A549 (cell line): ENCODE measurements at regions not wholly inside any gene's neighbourhood (a gene's known extent, or its start where the extent isn't known, plus 50 kb on each side); places are given as distances from the start of the nearest gene placed in this dataset.

Source experiments
- ATAC-seq, 2 experiments: fragments of 200-7000 bp in 1 of 2; fragments of >200 bp in 1 of 2; cut with Nextera tagmentation in 1 of 2; cut with Tn5 transposase in 1 of 2; 3 replicates each; pipeline versions ENCODE4 v1.8.0 to v1.9.1; 2018 to 2020; ENCODE audit warnings: mild to moderate bottlenecking in 1 of 2, moderate library complexity in 1 of 2
- CTCF ChIA-PET: fragments of 300-600 bp; sonication (Branson Sonifier 250); formaldehyde crosslinking; extraction: SDS; loops from one replicate; lab custom pipeline; 2021; ENCODE audit warnings: antibody characterized with exemption, inconsistent platforms; lab: Yijun Ruan, JAX
- POLR2A ChIA-PET: fragments of 350-600 bp; formaldehyde crosslinking; extraction: SDS; loops from one replicate; lab custom pipeline; 2021; ENCODE audit warnings: antibody characterized with exemption, inconsistent platforms; lab: Yijun Ruan, JAX
- DNase-seq, 2 experiments: peaks; one replicate each; pipeline versions ENCODE4 v3.0.0 to v3.0.0-alpha.2; 2011 to 2016; ENCODE audit warnings: low read depth in 1 of 2, low spot score in 1 of 2
- FAIRE-seq: peaks from 2 replicates; lab custom pipeline; 2011; peaks lifted over from hg19 to GRCh38; lab: Jason Lieb, UNC
- H3K27ac ChIP-seq, 2 experiments: fragments of >200 bp; sonication (Bioruptor Twin); formaldehyde crosslinking; 3 replicates each; pipeline ENCODE4 v1.5.1; 2016 to 2017
- H3K4me1 ChIP-seq: fragments of >200 bp; sonication (Bioruptor Twin); formaldehyde crosslinking; 3 replicates; pipeline ENCODE4 v1.6.1; 2016
- H3K4me2 ChIP-seq: fragments of >200 bp; sonication (Bioruptor Twin); formaldehyde crosslinking; 3 replicates; pipeline ENCODE4 v1.6.1; 2016
- H3K4me3 ChIP-seq: fragments of >200 bp; sonication (Bioruptor Twin); formaldehyde crosslinking; 3 replicates; pipeline ENCODE4 v1.5.1; 2016
- H3K9me3 ChIP-seq: fragments of >200 bp; sonication (Bioruptor Twin); formaldehyde crosslinking; 3 replicates; pipeline ENCODE4 v1.6.1; 2016
- CBX2 ChIP-seq: fragments of 200-600 bp; sonication (generic); IDR thresholded peaks from 2 replicates; pipeline ENCODE4 v1.6.1; 2016; ENCODE audit warnings: low read depth, mild to moderate bottlenecking, borderline replicate concordance
- CHD4 ChIP-seq: fragments of 200-600 bp; sonication (generic); IDR thresholded peaks from 2 replicates; pipeline ENCODE4 v1.6.1; 2016; ENCODE audit warnings: antibody characterized with exemption, mild to moderate bottlenecking, borderline replicate concordance
- EHF ChIP-seq: fragments of 250-450 bp; sonication (Bioruptor Pico); IDR thresholded peaks from 2 replicates; pipeline ENCODE4 v1.5.0; 2020; ENCODE audit warnings: mild to moderate bottlenecking
- EHMT2 ChIP-seq: fragments of 200-600 bp; sonication (generic); IDR thresholded peaks from 2 replicates; pipeline ENCODE4 v1.6.1; 2016; ENCODE audit warnings: antibody characterized with exemption, low read depth, mild to moderate bottlenecking, moderate library complexity
- FOXS1 ChIP-seq: fragments of 250-450 bp; sonication (Bioruptor Pico); IDR thresholded peaks from 2 replicates; pipeline ENCODE4 v1.5.0; 2020; ENCODE audit warnings: mild to moderate bottlenecking, moderate library complexity
- GATA3 ChIP-seq: IDR thresholded peaks from 2 replicates; pipeline ENCODE4 v1.6.1; 2012; ENCODE audit warnings: borderline replicate concordance
- JUN ChIP-seq, 2 experiments: fragments of >200 bp; sonication (Bioruptor Twin); formaldehyde crosslinking; IDR thresholded peaks; 2 replicates in 1 of 2; 3 replicates in 1 of 2; pipeline ENCODE4 v1.6.1; 2016 to 2017
- KDM1A ChIP-seq: fragments of 200-600 bp; sonication (generic); IDR thresholded peaks from 2 replicates; pipeline ENCODE4 v1.6.1; 2016; ENCODE audit warnings: low read depth, mild to moderate bottlenecking
- KDM5A ChIP-seq: fragments of 200-600 bp; sonication (generic); IDR thresholded peaks from 2 replicates; pipeline ENCODE4 v1.6.1; 2016; ENCODE audit warnings: antibody characterized with exemption, mild to moderate bottlenecking
- MAZ ChIP-seq: fragments of 150-350 bp; IDR thresholded peaks from 2 replicates; pipeline ENCODE4 v1.6.1; 2014; ENCODE audit warnings: antibody characterized with exemption, low read depth, low read length, borderline replicate concordance
- MYC ChIP-seq: IDR thresholded peaks from 2 replicates; pipeline ENCODE4 v1.6.1; 2012; ENCODE audit warnings: mild to moderate bottlenecking, inconsistent platforms, low read length, improper control_type of control experiment, borderline replicate concordance
- NPAS2 ChIP-seq: fragments of 250-450 bp; sonication (Bioruptor Pico); IDR thresholded peaks from 2 replicates; pipeline ENCODE4 v1.8.0; 2022; ENCODE audit warnings: mild to moderate bottlenecking, moderate library complexity, borderline replicate concordance
- PHF8 ChIP-seq: fragments of 200-600 bp; sonication (generic); IDR thresholded peaks from 2 replicates; pipeline ENCODE4 v1.6.1; 2016; ENCODE audit warnings: low read depth, mild to moderate bottlenecking, antibody characterized with exemption, moderate library complexity, borderline replicate concordance
- POLR2AphosphoS2 ChIP-seq: conservative IDR thresholded peaks from 2 replicates; pipeline ENCODE4 v1.6.1; 2012; ENCODE audit warnings: low read length, improper control_type of control experiment, inconsistent platforms
- RCOR1 ChIP-seq: fragments of 150-350 bp; IDR thresholded peaks from 2 replicates; pipeline ENCODE4 v1.6.1; 2014; ENCODE audit warnings: antibody characterized with exemption, low read length, low read depth
- RNF2 ChIP-seq: fragments of 200-600 bp; sonication (generic); IDR thresholded peaks from 2 replicates; pipeline ENCODE4 v1.6.1; 2016; ENCODE audit warnings: low read depth, mild to moderate bottlenecking, antibody characterized with exemption, moderate library complexity, borderline replicate concordance
- SMC3 ChIP-seq: fragments of >200 bp; sonication (Bioruptor Twin); formaldehyde crosslinking; IDR thresholded peaks from 3 replicates; pipeline ENCODE4 v1.6.1; 2018; ENCODE audit warnings: inconsistent platforms
- SREBF2 ChIP-seq: fragments of 450-650 bp; IDR thresholded peaks from 2 replicates; pipeline ENCODE4 v1.6.1; 2014; ENCODE audit warnings: mild to moderate bottlenecking, moderate library complexity
- TFCP2L1 ChIP-seq: fragments of 250-450 bp; sonication (Bioruptor Pico); IDR thresholded peaks from 2 replicates; pipeline ENCODE4 v1.5.0; 2021; ENCODE audit warnings: mild to moderate bottlenecking
- ZSCAN20 ChIP-seq: fragments of 250-450 bp; sonication (Bioruptor Pico); IDR thresholded peaks from 2 replicates; pipeline ENCODE4 v1.8.0; 2022; ENCODE audit warnings: mild to moderate bottlenecking, moderate library complexity
- WGBS: methylation state at CpG from one replicate; pipeline ENCODE4 v1.1.6; 2017; ENCODE audit errors: missing lambda C conversion rate; 5-methylcytosine and 5-hydroxymethylcytosine counted together
- TF ChIP-seq, protein P1 (sequence below): fragments of >200 bp; sonication (Bioruptor Twin); formaldehyde crosslinking; IDR thresholded peaks from 2 replicates; pipeline ENCODE4 v1.6.1; 2016
- TF ChIP-seq, protein P2 (sequence below): IDR thresholded peaks from 2 replicates; pipeline ENCODE4 v1.6.1; 2012; ENCODE audit warnings: low read depth, borderline replicate concordance
- TF ChIP-seq, protein P3 (sequence below): fragments of >200 bp; sonication (Bioruptor Twin); formaldehyde crosslinking; IDR thresholded peaks from 3 replicates; pipeline ENCODE4 v1.6.1; 2016
- TF ChIP-seq, protein P4 (sequence below): fragments of 250-450 bp; sonication (Bioruptor Pico); IDR thresholded peaks from 2 replicates; pipeline ENCODE4 v1.5.0; 2020; ENCODE audit warnings: low read depth, mild to moderate bottlenecking, moderate library complexity
- TF ChIP-seq, protein P5 (sequence below): fragments of >200 bp; sonication (Bioruptor Twin); formaldehyde crosslinking; IDR thresholded peaks from 3 replicates; pipeline ENCODE4 v1.5.1; 2016

DNA sequence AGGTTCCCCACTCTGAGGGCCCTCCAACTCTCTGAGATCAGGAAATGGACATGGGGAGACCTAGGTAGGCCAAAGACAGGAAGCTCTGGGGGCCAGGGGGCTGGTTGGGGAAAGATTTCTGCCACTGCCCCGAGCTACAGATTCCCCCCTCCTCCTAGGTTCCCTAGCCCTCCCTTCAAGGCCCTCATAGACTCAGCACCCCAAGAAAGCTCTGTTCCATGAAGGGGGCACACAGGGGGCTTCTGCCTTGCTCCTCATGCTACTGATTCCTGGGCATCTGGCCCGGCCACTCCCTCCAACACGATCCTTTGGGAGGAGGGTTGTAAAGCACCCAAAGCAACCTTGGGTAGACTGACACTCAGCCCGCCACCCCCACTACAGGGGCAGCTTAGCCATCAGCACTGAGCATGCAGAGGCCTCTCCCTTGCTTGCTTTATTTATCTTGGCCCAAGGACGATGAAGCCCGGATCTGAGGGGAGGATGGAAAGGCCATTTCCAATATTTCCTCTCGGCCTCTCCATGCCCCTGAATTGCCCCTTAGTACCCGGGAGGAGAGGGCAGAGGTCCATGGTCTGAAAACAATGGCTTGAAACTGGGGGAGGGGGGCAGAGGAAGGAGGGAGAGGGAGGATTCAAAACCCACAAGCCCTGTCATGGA lies 146.7 kb downstream of the PJA1 start:
- H3K9me3 ChIP-seq, result no peaks in the 10 kb centered on the region
- no peaks in the 10 kb centered on the region for H3K4me1 ChIP-seq
- no peak overlapping the region for H3K27ac ChIP-seq
- ATAC-seq, result no peak
- no peak for DNase-seq
- ChIA-PET POLR2A (no interaction called here), CTCF (no interaction called here)
- no peak for TF ChIP-seq JUN (IDR thresholded peaks at IDR 0.05)
- TF ChIP-seq MAZ, result no peak
- no peak for TF ChIP-seq EHF (CRISPR knock-in tag)
- no peak for TF ChIP-seq RCOR1
- TF ChIP-seq KDM1A, result no peak
- TF ChIP-seq, protein P1, sequence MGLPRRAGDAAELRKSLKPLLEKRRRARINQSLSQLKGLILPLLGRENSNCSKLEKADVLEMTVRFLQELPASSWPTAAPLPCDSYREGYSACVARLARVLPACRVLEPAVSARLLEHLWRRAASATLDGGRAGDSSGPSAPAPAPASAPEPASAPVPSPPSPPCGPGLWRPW, result no peak
- TF ChIP-seq, protein P2, sequence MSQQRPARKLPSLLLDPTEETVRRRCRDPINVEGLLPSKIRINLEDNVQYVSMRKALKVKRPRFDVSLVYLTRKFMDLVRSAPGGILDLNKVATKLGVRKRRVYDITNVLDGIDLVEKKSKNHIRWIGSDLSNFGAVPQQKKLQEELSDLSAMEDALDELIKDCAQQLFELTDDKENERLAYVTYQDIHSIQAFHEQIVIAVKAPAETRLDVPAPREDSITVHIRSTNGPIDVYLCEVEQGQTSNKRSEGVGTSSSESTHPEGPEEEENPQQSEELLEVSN, result no peak
- TF ChIP-seq, protein P3, sequence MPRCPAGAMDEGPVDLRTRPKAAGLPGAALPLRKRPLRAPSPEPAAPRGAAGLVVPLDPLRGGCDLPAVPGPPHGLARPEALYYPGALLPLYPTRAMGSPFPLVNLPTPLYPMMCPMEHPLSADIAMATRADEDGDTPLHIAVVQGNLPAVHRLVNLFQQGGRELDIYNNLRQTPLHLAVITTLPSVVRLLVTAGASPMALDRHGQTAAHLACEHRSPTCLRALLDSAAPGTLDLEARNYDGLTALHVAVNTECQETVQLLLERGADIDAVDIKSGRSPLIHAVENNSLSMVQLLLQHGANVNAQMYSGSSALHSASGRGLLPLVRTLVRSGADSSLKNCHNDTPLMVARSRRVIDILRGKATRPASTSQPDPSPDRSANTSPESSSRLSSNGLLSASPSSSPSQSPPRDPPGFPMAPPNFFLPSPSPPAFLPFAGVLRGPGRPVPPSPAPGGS, result no peak
- TF ChIP-seq FOXS1, result no peak
- no peak for TF ChIP-seq RNF2
- TF ChIP-seq KDM5A, result no peak
- no peak for TF ChIP-seq NPAS2 (CRISPR knock-in tag)
- TF ChIP-seq GATA3, result no peak
- TF ChIP-seq CBX2, result no peak
- TF ChIP-seq CHD4, result no peak
- H3K4me3 ChIP-seq, result no peak overlapping the region
- H3K4me2 ChIP-seq, result no peak overlapping the region
- FAIRE-seq, result no peak
- WGBS, result 40% methylated on average over 7 of the region's 8 CpGs

DNA sequence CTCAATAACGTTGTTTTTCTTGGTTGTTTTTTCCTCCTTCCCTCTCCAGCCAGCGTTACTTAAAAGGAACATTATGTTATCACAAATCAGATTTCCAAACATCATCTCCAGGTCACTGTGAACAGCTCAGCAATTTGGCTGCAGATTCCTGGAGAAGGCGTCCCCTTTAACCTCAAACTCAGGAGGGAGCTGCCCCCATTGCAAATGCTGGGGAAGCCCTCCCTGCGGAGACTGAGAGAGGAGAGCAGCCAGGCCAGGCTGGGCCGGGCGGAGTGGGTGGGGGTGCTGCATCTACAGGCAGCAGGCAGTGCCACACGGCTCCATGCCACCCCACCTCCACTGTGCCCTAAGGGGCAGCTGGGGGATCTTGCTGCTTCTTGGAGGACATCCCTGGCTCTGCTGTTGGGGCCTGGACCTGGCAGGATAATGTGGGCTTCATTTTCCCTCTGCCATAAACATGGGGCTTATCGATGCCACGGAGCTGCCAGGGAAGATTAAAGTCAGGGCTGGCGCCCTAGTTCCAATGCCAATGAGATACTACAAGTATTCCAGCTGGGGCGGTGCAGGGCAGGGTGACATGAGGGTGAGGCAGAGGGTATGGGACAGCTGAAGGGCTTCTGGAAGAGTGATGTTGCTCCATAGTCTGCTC lies 148.8 kb downstream of the PJA1 start:
- H3K4me3 ChIP-seq, result no peak overlapping the region
- TF ChIP-seq SMC3, result no peak
- TF ChIP-seq MYC, result no peak
- TF ChIP-seq, protein P4, sequence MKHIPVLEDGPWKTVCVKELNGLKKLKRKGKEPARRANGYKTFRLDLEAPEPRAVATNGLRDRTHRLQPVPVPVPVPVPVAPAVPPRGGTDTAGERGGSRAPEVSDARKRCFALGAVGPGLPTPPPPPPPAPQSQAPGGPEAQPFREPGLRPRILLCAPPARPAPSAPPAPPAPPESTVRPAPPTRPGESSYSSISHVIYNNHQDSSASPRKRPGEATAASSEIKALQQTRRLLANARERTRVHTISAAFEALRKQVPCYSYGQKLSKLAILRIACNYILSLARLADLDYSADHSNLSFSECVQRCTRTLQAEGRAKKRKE (CRISPR knock-in tag), result no peak
- no peak for TF ChIP-seq SREBF2
- TF ChIP-seq TFCP2L1 (CRISPR knock-in tag), result no peak
- no peak for ATAC-seq
- POLR2A ChIA-PET, result no interaction called here
- no peak for DNase-seq
- no peaks in the 10 kb centered on the region for H3K4me1 ChIP-seq
- 73% methylated on average over 7 of the region's 11 CpGs for WGBS
- H3K27ac ChIP-seq, result no peak overlapping the region
- H3K9me3 ChIP-seq, result no peaks in the 10 kb centered on the region
- H3K4me2 ChIP-seq, result no peak overlapping the region
- FAIRE-seq, result no peak
- CTCF ChIA-PET, result no interaction called here

DNA sequence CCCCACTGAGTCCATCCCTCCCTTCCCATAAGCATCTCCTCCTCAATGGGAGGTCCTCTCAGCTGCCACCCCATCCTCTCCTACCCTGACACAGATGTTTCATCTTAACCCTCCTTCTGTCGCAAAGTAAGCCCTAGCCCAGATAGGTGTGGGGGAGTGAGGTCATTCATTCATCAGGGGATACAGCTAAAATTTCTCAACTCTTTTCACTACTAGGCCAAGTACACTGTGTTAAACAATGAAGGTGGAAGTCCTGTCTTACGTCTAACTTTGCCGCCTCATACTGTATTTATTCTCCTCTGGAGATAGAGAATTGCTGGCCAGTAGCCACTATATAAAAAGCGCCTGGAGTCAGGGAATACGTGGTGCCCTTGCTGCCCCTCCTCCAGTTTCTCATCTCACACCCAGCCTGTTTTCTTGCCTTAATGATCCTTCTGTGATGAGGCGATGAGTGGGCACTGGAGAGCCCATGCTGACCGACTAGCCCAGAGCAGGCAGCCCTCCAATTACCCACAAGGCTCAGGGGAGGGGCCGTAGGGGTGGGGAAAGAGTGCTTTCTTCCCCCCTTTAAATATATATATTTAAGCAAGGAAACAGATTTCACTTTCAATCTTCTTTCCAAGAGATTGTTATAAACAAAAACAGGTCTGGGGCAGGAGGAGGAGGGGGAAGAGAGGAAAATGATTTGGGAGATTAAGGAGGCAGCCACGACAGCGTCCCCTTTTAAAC lies 149.5 kb downstream of the PJA1 start:
- H3K27ac ChIP-seq, result no peak overlapping the region
- DNase-seq (no peak), ATAC-seq (no peak), FAIRE-seq (no peak)
- no peaks in the 10 kb centered on the region for H3K4me1 ChIP-seq
- H3K4me2 ChIP-seq, result no peak overlapping the region
- no peak overlapping the region for H3K4me3 ChIP-seq
- 70% methylated on average over 10 of the region's 10 CpGs for WGBS
- TF ChIP-seq POLR2AphosphoS2 (no peak), ZSCAN20 (CRISPR knock-in tag) (no peak), EHMT2 (no peak), PHF8 (no peak), NPAS2 (CRISPR knock-in tag) (no peak), SMC3 (no peak)
- TF ChIP-seq, protein P4 (CRISPR knock-in tag), result no peak
- TF ChIP-seq, protein P5, sequence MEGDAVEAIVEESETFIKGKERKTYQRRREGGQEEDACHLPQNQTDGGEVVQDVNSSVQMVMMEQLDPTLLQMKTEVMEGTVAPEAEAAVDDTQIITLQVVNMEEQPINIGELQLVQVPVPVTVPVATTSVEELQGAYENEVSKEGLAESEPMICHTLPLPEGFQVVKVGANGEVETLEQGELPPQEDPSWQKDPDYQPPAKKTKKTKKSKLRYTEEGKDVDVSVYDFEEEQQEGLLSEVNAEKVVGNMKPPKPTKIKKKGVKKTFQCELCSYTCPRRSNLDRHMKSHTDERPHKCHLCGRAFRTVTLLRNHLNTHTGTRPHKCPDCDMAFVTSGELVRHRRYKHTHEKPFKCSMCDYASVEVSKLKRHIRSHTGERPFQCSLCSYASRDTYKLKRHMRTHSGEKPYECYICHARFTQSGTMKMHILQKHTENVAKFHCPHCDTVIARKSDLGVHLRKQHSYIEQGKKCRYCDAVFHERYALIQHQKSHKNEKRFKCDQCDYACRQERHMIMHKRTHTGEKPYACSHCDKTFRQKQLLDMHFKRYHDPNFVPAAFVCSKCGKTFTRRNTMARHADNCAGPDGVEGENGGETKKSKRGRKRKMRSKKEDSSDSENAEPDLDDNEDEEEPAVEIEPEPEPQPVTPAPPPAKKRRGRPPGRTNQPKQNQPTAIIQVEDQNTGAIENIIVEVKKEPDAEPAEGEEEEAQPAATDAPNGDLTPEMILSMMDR, result no peak
- POLR2A ChIA-PET, result no interaction called here
- no peaks in the 10 kb centered on the region for H3K9me3 ChIP-seq
- CTCF ChIA-PET, result no interaction called here
